ENCODE measurements at regions not wholly inside any gene's neighbourhood (a gene's known extent, or its start where the extent isn't known, plus 50 kb on each side); places are given as distances from the start of the nearest gene placed in this dataset.

GRCh38 chr12:71029302-71029701 is 108.8 kb upstream of the PTPRR start:
- Histone ChIP-seq H3K4me1 (no peaks in the 10 kb centered on the region), H3K27ac (replicated peaks in 1 of 4) (no peak overlapping the region), H3K36me3 (no peaks in the 10 kb centered on the region), H3K4me3 (no peak overlapping the region), H3K27me3 (no peaks in the 10 kb centered on the region), H3K9me3 (no peaks in the 10 kb centered on the region)
- no peak for DNase-seq (ENCODE audit: extremely low spot score)
- TF ChIP-seq EP300 (IDR thresholded peaks at IDR 0.05) (no peak), POLR2AphosphoS5 (IDR thresholded peaks at IDR 0.05) (no peak), CTCF (IDR thresholded peaks at IDR 0.05) (no peak), POLR2A (IDR thresholded peaks at IDR 0.05; ENCODE audit: low read depth) (no peak)
- intact Hi-C loops (cut with DNase I), result no loop called here
- 57% methylated on average over 3 of the region's 3 CpGs for WGBS

DNA sequence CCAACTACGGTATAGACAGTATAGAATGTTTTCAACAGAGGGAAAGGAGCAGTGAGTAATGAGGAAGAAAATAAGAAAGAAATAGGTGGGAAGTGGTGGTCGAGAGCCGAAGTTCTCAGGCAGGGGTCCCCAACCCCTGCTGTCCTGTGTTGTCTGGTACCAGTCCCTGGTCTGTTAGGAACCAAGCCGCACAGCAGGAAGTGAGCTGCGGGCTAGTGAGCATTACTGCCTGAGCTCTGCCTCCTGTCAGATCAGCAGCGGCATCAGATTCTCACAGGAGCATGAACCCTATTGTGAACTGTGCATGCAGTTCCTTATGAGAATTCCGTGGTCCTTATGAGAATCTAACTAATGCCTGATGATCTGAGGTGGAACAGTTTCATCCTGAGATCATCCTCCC is 107.3 kb upstream of the PTPRR start:
- Histone ChIP-seq H3K4me1 (no peaks in the 10 kb centered on the region), H3K4me3 (no peak overlapping the region), H3K9me3 (no peaks in the 10 kb centered on the region), H3K27me3 (no peaks in the 10 kb centered on the region), H3K27ac (replicated peaks in 1 of 4) (no peak overlapping the region), H3K36me3 (no peaks in the 10 kb centered on the region)
- TF ChIP-seq EP300 (IDR thresholded peaks at IDR 0.05), result no peak
- TF ChIP-seq POLR2AphosphoS5 (IDR thresholded peaks at IDR 0.05), result no peak
- no peak for TF ChIP-seq POLR2A (IDR thresholded peaks at IDR 0.05; ENCODE audit: low read depth)
- no peak for TF ChIP-seq CTCF (IDR thresholded peaks at IDR 0.05)
- intact Hi-C loops (cut with DNase I), result no loop called here
- no peak for DNase-seq (ENCODE audit: extremely low spot score)
- 66% methylated on average over 7 of the region's 7 CpGs for WGBS

GRCh38 chr12:71024827-71025226 is 104.3 kb upstream of the PTPRR start:
- intact Hi-C loops (cut with DNase I), result no loop called here
- no peaks in the 10 kb centered on the region for H3K9me3 ChIP-seq
- H3K4me1 ChIP-seq, result no peaks in the 10 kb centered on the region
- TF ChIP-seq POLR2A (IDR thresholded peaks at IDR 0.05; ENCODE audit: low read depth) (no peak), CTCF (IDR thresholded peaks at IDR 0.05) (no peak), POLR2AphosphoS5 (IDR thresholded peaks at IDR 0.05) (no peak)
- no peaks in the 10 kb centered on the region for H3K36me3 ChIP-seq
- H3K27ac ChIP-seq (replicated peaks in 1 of 4), result no peak overlapping the region
- no peak for DNase-seq (ENCODE audit: extremely low spot score)
- H3K4me3 ChIP-seq, result no peak overlapping the region
- no peaks in the 10 kb centered on the region for H3K27me3 ChIP-seq
- 49% methylated on average over 2 of the region's 2 CpGs for WGBS

DNA sequence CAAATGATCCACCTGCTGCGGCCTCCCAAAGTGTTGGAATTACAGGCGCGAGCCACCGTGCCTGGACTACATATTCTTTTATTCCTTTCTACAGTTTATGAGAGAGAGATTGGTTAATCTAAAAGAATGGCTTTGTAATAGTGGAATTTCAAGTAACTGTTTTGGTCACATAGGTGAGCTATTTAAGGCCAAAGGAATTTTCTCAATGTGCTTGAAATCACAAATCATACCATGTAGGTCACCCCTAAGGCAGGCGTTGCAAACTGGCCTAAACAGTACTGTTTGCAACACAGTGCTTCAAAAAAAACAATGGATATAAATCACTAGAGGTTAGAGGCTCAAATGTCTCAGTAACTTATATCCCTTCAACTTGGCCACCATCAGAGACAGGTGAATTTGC is 103.7 kb upstream of the PTPRR start:
- Histone ChIP-seq H3K36me3 (no peaks in the 10 kb centered on the region), H3K4me1 (no peaks in the 10 kb centered on the region), H3K27me3 (no peaks in the 10 kb centered on the region), H3K9me3 (no peaks in the 10 kb centered on the region), H3K4me3 (no peak overlapping the region), H3K27ac (replicated peaks in 1 of 4) (no peak overlapping the region)
- TF ChIP-seq CTCF (IDR thresholded peaks at IDR 0.05) (no peak), EP300 (IDR thresholded peaks at IDR 0.05) (no peak), POLR2A (IDR thresholded peaks at IDR 0.05; ENCODE audit: low read depth) (no peak), POLR2AphosphoS5 (IDR thresholded peaks at IDR 0.05) (no peak)
- WGBS, result 82% methylated on average over 5 of the region's 5 CpGs
- DNase-seq (ENCODE audit: extremely low spot score), result no peak
- intact Hi-C loops (cut with DNase I), result no loop called here

GRCh38 chr12:71021491-71021890 is 101.0 kb upstream of the PTPRR start:
- 84% methylated on average over 3 of the region's 3 CpGs for WGBS
- Histone ChIP-seq H3K36me3 (no peaks in the 10 kb centered on the region), H3K27me3 (no peaks in the 10 kb centered on the region), H3K9me3 (no peaks in the 10 kb centered on the region), H3K4me3 (no peak overlapping the region), H3K4me1 (no peaks in the 10 kb centered on the region), H3K27ac (replicated peaks in 1 of 4) (no peak overlapping the region)
- TF ChIP-seq EP300 (IDR thresholded peaks at IDR 0.05), result no peak
- TF ChIP-seq POLR2AphosphoS5 (IDR thresholded peaks at IDR 0.05), result no peak
- no peak for TF ChIP-seq POLR2A (IDR thresholded peaks at IDR 0.05; ENCODE audit: low read depth)
- no peak for TF ChIP-seq CTCF (IDR thresholded peaks at IDR 0.05)
- DNase-seq (ENCODE audit: extremely low spot score), result no peak
- intact Hi-C loops (cut with DNase I), result no loop called here

Data from esophagus muscularis mucosa (tissue), 4 donors.